ENCODE measurements at regions not wholly inside any gene's neighbourhood (a gene's known extent, or its start where the extent isn't known, plus 50 kb on each side); places are given as distances from the start of the nearest gene placed in this dataset.
"Not testable (repeated sequence)": the region's sequence is repeated elsewhere in the genome, so short reads cannot be mapped to it uniquely, and the experiment has no call there.

DNA sequence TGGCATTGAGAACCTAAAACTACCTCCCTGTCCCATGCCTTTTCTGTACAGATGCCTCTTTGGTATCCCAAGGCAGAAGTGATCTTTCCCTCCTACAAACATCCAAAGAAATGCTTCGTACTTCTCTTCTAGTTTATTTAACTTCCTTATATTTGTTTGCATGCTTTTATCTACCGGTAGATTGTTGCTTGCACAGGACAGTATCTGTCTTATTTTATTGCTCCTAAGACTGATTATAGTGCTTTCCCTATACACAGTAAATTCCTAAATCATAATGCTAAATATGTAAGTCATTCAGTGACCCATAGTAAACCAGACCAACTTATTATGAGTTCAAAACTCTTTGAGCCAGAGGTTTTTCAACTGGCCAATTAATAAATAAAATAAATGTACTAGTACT, 156.9 kb downstream of the PRELID2 start:
- Mint-ChIP-seq H3K36me3 (no peaks in the 10 kb centered on the region), H3K4me1 (ENCODE audit: low read depth in 2 of 2) (no peaks in the 10 kb centered on the region), H3K27me3 (no peaks in the 10 kb centered on the region), H3K9me3 (no peaks in the 10 kb centered on the region), H3K27ac (no peak overlapping the region), H3K4me3 (no peak overlapping the region)
- no peak for ATAC-seq
- DNase-seq (ENCODE audit: low spot score): no peak

DNA sequence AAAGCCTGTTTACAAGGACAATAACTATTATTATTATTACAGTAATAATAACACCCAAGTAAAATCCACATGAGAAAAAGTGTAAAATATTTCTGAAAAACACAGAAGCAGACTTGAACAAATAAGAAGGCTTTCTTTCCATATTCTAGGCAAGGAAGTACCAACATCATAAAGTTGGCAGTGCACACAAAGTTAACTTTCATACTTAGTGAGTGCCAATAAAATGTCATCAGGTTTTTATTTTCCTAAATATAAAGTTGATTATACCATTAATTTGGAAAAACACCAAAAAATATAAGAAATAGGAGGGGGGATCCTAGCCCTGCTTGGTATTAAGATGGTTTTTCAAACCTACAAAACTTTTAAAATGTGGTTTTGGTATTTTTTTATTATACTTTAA, 161.4 kb downstream of the PRELID2 start:
- ATAC-seq (no peak), DNase-seq (ENCODE audit: low spot score) (no peak)
- H3K27ac Mint-ChIP-seq: no peak overlapping the region
- H3K4me3 Mint-ChIP-seq: no peak overlapping the region
- no peaks in the 10 kb centered on the region for H3K9me3 Mint-ChIP-seq
- H3K4me1 Mint-ChIP-seq (ENCODE audit: low read depth in 2 of 2): no peaks in the 10 kb centered on the region
- H3K36me3 Mint-ChIP-seq: no peaks in the 10 kb centered on the region
- H3K27me3 Mint-ChIP-seq: no peaks in the 10 kb centered on the region

DNA sequence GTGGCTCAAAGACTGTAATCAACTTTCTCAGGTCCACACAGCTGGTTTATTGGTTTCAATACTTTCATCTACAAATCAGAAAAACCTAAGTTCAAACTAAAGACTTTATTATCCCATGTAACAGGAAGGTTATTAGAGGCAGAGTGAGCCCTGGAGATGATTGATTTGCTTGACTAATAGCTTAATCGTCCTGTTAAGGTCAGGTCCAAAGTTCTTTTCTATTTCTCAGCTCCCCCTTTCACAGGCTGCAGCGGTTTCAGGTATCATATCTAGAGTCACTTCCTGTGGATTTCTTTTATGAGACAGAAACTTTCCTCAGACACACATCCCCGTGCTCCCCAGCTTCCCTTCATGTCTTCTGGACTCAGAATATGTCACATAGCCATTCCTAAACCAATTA, 166.4 kb downstream of the PRELID2 start:
- Mint-ChIP-seq H3K4me3 (no peak overlapping the region), H3K4me1 (ENCODE audit: low read depth in 2 of 2) (no peaks in the 10 kb centered on the region), H3K9me3 (peaks cover 4% of the 10 kb centered on the region), H3K27ac (no peak overlapping the region), H3K27me3 (no peaks in the 10 kb centered on the region), H3K36me3 (no peaks in the 10 kb centered on the region)
- no peak for ATAC-seq
- no peak for DNase-seq (ENCODE audit: low spot score)

DNA sequence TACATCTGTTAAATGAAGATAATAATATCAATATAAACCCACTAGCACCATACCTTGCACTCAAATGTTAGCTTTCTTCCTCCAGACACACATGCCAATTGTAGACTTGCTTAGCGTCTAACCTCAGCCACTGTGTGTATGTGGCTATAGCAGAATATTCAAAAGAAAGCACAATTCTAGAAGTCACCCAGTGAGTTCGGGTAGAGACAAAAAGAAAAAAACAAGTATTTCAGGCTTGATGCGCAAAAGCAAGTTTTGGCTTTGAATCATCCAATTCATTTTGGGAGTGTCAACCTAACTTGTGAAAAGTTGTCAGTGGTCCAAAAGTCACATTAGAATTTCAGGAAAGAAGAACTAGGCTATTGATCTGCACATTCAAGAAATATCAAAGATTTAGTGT, 167.4 kb downstream of the PRELID2 start:
- H3K36me3 Mint-ChIP-seq: no peaks in the 10 kb centered on the region
- H3K4me3 Mint-ChIP-seq: no peak overlapping the region
- DNase-seq (ENCODE audit: low spot score): no peak

DNA sequence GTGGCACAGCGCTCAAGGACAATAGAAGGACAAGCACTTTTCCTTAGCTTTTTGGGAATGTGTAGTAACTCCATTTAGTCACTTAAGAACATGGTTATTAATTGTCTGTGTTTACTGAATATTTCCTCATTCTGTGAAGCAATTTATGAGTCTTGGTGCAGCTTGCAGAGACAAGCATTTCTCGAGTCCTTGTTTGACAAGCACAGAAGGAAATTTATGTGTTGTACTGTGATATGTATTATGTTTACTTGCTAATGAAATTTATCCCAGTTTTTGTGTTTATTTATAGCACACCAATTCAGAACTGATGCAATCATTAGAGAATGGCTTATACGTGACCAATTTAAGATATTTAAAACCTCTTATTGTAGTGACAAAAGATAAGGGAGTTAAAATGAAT, 168.6 kb downstream of the PRELID2 start:
- DNase-seq (ENCODE audit: low spot score) (no peak), ATAC-seq (no peak)
- Mint-ChIP-seq H3K9me3 (peaks cover 4% of the 10 kb centered on the region), H3K36me3 (no peaks in the 10 kb centered on the region), H3K4me3 (no peak overlapping the region), H3K27me3 (no peaks in the 10 kb centered on the region), H3K4me1 (ENCODE audit: low read depth in 2 of 2) (no peaks in the 10 kb centered on the region), H3K27ac (no peak overlapping the region)

More for the DNA sequence above, 167.4 kb downstream of the PRELID2 start:
- H3K4me1 Mint-ChIP-seq (ENCODE audit: low read depth in 2 of 2): no peaks in the 10 kb centered on the region
- H3K27ac Mint-ChIP-seq: no peak overlapping the region
- ATAC-seq: no peak
- peaks cover 4% of the 10 kb centered on the region for H3K9me3 Mint-ChIP-seq
- no peaks in the 10 kb centered on the region for H3K27me3 Mint-ChIP-seq

DNA sequence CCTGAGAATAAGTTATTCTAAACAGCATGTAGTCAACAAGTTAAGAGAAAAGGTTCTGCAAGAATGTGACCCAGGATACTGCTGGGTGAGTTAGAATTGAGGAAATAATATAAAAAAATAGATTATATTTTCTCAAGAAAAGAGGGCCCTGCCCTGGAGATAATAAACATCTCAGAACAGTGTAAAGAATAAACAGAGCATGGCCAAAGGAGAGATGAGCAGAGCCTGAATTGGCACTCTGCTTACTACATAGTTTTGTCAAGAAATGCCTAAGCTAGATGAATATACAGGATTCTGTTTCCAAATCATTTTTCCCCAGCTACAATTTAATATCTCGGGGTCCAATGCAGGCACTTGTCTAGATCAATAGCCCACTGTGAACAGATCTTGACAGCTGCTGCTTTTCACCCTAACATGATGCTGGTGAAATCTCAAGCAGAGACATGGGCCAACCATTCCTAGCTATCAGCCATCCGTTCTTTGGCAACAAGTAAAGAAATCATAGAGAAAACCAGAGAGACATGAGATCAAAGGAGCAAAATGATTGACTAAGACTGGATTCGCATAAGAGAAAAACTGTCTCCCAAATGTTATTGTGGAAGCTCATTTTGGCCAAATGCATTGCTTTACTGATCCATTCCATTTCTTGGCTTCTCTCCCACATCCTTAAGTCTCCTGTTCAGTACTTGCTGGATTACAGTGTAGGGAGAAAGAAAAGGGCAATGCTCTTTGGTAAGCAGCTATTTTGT, 173.2 kb downstream of the PRELID2 start:
- H3K4me3 Mint-ChIP-seq: no peak overlapping the region
- H3K27me3 Mint-ChIP-seq: no peaks in the 10 kb centered on the region
- no peak for ATAC-seq

DNA sequence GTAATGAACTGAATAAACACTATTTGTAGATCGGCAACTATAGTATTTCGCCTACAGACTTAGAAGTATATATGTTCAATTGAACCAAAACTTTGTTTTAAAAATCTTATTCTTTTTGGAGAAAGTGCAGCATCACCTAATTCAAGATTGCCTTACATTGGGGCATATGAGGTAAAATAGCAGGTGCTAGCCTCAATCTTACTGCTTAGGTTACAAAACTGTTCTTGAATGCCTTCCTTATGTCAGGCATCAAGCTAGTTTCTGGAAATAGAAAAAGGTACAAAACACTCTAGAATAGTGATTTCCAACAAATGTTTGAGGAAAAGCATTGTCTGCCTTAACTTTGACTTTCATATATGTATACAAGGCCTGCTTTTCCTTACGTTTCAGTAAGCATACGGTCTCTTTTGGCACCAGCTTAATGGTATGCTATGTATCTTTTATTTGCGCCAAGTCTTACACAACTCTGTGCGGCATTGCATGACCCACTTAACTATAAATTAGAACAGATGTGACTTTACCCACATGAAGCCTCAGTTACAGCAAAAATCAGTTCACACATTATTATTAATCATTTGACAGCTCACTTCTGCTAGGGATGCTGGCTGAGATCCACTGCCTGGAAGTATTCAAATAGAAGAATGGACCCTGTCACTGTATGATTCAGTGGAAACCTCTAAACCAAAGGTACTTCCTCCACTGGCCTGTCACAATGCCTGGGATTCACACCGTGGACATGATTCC, 174.1 kb downstream of the PRELID2 start:
- no peak for ATAC-seq
- no peaks in the 10 kb centered on the region for H3K27me3 Mint-ChIP-seq
- H3K9me3 Mint-ChIP-seq: peaks cover 4% of the 10 kb centered on the region
- DNase-seq (ENCODE audit: low spot score): no peak
- no peaks in the 10 kb centered on the region for H3K4me1 Mint-ChIP-seq (ENCODE audit: low read depth in 2 of 2)
- H3K27ac Mint-ChIP-seq: no peak overlapping the region
- no peaks in the 10 kb centered on the region for H3K36me3 Mint-ChIP-seq
- H3K4me3 Mint-ChIP-seq: no peak overlapping the region

More for the DNA sequence above, 173.2 kb downstream of the PRELID2 start:
- no peak for DNase-seq (ENCODE audit: low spot score)
- no peak overlapping the region for H3K27ac Mint-ChIP-seq
- no peaks in the 10 kb centered on the region for H3K4me1 Mint-ChIP-seq (ENCODE audit: low read depth in 2 of 2)
- no peaks in the 10 kb centered on the region for H3K36me3 Mint-ChIP-seq
- H3K9me3 Mint-ChIP-seq: peaks cover 4% of the 10 kb centered on the region

DNA sequence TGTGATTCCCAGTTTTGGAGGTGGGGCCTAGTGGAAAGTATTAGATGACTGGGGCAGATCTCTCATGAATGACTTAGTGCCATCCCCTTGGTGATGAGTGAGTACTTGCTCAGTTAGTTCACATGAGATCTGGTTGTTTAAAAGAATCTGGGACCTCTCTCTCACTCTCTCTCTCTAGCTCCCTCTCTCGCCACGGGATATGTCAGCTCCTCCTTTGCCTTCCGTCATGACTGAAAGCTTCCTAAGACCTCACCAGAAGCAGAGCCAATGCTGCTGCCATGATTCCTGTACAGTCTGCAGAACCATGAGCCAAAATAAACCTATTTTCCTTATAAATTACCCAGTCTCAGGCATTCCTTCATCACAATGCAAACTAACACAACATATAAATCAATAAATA, 176.7 kb downstream of the PRELID2 start:
- no peak for ATAC-seq
- Mint-ChIP-seq H3K27me3 (no peaks in the 10 kb centered on the region), H3K9me3 (peaks cover 16% of the 10 kb centered on the region), H3K4me3 (no peak overlapping the region), H3K27ac (no peak overlapping the region), H3K36me3 (peaks cover 3% of the 10 kb centered on the region), H3K4me1 (ENCODE audit: low read depth in 2 of 2) (no peaks in the 10 kb centered on the region)
- DNase-seq (ENCODE audit: low spot score): no peak

DNA sequence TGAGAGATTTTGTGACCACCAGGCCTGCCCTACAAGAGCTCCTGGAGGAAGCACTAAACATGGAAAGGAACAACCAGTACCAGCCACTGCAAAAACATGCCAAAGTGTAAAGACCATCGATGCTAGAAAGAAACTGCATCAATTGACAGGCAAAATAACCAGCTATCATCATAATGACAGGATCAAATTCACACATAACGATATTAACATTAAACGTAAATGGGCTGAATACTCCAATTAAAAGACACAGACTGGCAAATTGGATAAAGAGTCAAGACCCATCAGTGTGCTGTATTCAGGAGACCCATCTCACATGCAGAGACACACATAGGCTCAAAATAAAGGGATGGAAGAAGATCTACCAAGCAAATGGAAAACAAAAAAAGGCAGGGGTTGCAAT, 182.4 kb downstream of the PRELID2 start:
- not testable (repeated sequence) for H3K27me3 Mint-ChIP-seq; H3K27ac Mint-ChIP-seq; DNase-seq (ENCODE audit: low spot score); H3K4me3 Mint-ChIP-seq; ATAC-seq; H3K4me1 Mint-ChIP-seq (ENCODE audit: low read depth in 2 of 2)
- H3K9me3 Mint-ChIP-seq: peaks cover 31% of the 10 kb centered on the region
- peaks cover 12% of the 10 kb centered on the region for H3K36me3 Mint-ChIP-seq

DNA sequence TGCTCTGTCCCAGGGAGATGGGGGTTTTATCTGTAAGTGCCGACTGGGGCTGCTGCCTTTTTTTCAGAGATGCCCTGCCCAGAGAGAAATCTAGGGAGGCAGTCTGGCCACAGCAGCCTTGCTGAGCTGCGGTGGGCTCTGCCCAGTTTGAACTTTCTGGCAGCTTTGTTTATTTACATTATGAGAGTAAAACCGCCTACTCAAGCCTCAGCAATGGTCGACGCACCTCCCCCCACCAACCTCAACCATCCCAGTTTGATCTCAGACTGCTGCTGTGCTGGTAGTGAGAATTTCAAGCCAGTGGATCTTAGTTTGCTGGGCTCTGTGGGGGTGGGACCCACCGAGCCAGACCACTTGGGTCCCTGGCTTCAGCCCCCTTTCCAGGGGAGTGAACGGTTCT, 188.0 kb downstream of the PRELID2 start:
- H3K27me3 Mint-ChIP-seq; H3K4me3 Mint-ChIP-seq; DNase-seq (ENCODE audit: low spot score); ATAC-seq; H3K4me1 Mint-ChIP-seq (ENCODE audit: low read depth in 2 of 2); H3K27ac Mint-ChIP-seq: not testable (repeated sequence)
- peaks cover 11% of the 10 kb centered on the region for H3K36me3 Mint-ChIP-seq
- H3K9me3 Mint-ChIP-seq: peaks cover 25% of the 10 kb centered on the region

DNA sequence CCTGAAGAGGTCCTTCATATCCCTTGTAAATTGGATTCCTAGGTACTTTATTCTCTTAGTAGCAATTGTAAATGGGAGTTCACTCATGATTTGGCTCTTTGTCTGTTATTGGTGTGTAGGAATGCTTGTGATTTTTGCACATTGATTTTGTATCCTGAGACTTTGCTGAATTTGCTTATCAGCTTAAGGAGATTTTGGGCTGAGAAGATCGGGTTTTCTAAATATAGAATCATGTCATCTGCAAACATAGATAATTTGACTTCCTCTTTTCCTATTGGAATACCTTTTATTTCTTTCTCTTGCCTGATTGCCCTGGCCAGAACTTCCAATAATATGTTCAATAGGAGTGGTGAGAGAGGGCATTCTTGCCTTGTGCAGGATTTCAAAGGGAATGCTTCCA, 191.9 kb downstream of the PRELID2 start:
- not testable (repeated sequence) for H3K36me3 Mint-ChIP-seq; H3K4me3 Mint-ChIP-seq; H3K27ac Mint-ChIP-seq; H3K27me3 Mint-ChIP-seq; ATAC-seq; DNase-seq (ENCODE audit: low spot score); H3K4me1 Mint-ChIP-seq (ENCODE audit: low read depth in 2 of 2)
- H3K9me3 Mint-ChIP-seq: peaks cover 27% of the 10 kb centered on the region

DNA sequence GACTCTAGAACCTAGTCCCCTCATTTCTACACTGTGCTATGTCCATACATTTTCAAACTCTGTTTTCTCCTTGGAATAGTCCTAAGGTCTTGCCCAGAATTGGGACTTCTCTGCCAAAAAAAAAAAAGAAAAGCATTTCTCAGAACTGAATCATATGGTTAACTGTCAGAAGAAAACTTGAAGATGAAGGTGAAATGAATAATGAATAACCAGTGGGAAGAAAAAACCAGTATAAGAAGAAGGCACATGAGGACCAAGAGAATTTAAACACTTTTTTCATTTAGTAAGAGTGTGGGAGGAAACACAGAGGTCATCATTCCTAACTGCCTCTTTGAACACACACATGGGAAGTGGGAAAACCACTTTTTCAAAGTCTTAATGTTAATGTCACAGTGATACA, 197.7 kb downstream of the PRELID2 start:
- Mint-ChIP-seq H3K9me3 (peaks cover 17% of the 10 kb centered on the region), H3K4me3 (no peak overlapping the region), H3K4me1 (ENCODE audit: low read depth in 2 of 2) (no peaks in the 10 kb centered on the region), H3K36me3 (no peaks in the 10 kb centered on the region), H3K27me3 (no peaks in the 10 kb centered on the region), H3K27ac (no peak overlapping the region)
- ATAC-seq (no peak), DNase-seq (ENCODE audit: low spot score) (no peak)

DNA sequence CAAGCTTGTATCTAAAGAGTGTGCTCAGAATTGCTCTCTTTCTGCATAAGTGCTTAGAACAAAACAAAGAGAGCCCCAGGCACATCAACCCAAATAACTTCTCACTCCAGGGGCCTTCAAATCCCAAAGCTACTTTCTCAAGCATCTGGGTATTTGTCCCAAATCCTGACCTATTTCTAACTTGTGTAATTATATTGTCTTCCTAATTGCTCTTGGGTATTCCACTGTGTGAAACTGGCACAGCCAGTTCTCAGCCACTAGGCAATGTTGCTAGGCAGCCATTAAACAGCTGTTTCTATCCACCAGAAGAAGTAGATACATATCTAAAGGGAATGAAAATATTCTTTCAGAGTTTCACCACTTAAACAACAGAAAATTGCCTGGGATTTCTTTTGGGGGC, 198.8 kb downstream of the PRELID2 start:
- no peaks in the 10 kb centered on the region for H3K36me3 Mint-ChIP-seq
- no peaks in the 10 kb centered on the region for H3K4me1 Mint-ChIP-seq (ENCODE audit: low read depth in 2 of 2)
- ATAC-seq (no peak), DNase-seq (ENCODE audit: low spot score) (no peak)
- H3K27me3 Mint-ChIP-seq: no peaks in the 10 kb centered on the region
- H3K9me3 Mint-ChIP-seq: peaks cover 14% of the 10 kb centered on the region
- no peak overlapping the region for H3K4me3 Mint-ChIP-seq
- H3K27ac Mint-ChIP-seq: no peak overlapping the region

DNA sequence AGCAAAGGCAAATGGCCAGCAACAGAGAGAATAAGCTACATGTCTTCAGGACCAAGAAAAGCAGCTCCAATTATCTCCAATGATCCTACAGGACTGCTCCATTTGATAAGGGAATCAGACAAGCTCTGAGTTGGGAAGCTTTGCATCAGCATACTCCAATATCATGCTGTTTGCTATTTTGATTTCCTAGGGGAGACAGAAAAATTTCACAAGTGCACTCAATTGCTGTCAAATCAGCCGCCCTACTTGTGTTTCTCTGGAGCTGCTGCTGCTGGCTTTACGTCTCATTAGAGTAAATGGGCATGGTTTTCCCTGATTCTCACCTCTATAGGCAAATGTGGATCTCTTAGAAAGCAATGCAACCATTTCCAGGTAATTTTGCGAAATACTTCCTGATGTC, 201.7 kb downstream of the PRELID2 start:
- Mint-ChIP-seq H3K9me3 (peaks cover 12% of the 10 kb centered on the region), H3K4me3 (no peak overlapping the region), H3K27me3 (no peaks in the 10 kb centered on the region), H3K4me1 (ENCODE audit: low read depth in 2 of 2) (no peaks in the 10 kb centered on the region), H3K27ac (no peak overlapping the region), H3K36me3 (no peaks in the 10 kb centered on the region)
- no peak for DNase-seq (ENCODE audit: low spot score)
- no peak for ATAC-seq
